ENCODE measurements at regions not wholly inside any gene's neighbourhood (a gene's known extent, or its start where the extent isn't known, plus 50 kb on each side); places are given as distances from the start of the nearest gene placed in this dataset.

- no peak for DNase-seq (ENCODE audit: low read depth in 1 of 2, low spot score in 1 of 2)
Measured at GRCh38 chr16:87234601-87235000, 82.6 kb downstream of the C16orf95 start.

GRCh38 chr16:87235810-87236515 is 81.2 kb downstream of the C16orf95 start:
- no peak for DNase-seq (ENCODE audit: low read depth in 1 of 2, low spot score in 1 of 2)

DNA sequence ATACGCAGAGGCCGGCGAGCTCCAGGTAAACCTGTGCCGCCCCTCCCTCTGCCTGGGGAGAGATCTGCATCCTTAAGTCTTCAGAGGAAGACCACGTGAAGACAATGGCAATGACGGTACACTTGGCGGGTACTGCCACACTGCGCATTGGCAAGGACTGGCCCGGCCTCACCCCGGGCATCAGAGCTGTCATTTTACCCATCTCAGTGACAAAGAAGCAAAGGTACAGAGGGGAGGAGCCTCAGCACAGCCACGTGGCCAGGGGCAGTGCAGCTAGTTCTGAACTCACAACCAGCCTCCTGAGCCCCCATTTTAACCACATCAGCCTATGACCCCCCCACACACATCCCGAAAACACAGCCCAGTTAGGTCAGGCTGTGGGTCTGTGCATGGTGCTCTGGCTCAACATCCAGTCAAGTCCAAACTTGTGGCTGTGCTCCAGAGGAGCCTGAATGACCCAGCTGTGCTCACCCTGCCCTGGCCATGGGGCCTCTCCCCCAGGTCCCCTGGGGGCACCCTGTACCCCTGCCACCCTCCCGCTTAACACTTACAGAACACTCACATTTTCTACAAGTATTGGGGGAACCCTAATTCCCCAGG is 80.6 kb downstream of the C16orf95 start:
- no peak for DNase-seq (ENCODE audit: low read depth in 1 of 2, low spot score in 1 of 2)

DNA sequence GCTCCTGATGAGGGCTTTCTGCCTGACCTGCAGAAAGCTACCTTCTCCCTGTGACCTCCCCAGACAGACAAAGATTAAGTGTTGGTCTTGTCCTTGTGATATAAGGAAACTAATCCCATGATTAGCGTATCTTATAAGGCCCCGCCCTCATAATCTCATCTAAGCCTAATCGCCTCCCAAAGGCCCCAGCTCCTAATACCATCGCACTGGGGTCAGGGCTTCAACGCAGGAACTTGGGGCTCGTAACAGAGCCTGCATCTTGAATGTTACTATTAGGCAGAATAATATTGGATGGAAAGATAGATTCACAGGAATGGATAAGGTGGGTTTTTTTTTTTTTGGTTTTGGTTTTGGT is 78.9 kb downstream of the C16orf95 start:
- DNase-seq (ENCODE audit: low read depth in 1 of 2, low spot score in 1 of 2): no peak

DNA sequence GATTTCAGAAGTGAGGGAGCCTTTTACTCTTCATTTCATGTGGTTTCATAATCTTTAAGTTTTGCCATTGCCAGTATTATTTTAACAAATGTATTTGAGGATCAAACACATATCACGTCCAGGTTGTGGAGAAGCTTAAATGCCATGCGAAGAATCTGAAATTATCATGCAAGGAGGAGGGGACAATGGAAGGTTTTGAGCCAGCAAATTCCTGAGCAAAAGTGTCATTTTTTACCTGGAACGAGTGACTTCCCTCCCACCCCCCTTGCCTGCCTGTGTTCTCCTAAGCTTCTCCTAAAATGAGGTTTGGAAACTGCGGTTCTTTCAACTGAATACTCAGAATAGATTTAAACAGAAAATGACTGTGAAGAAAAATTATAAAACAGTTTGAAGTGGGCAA is 77.6 kb downstream of the C16orf95 start:
- no peak for DNase-seq (ENCODE audit: low read depth in 1 of 2, low spot score in 1 of 2)

- no peak for DNase-seq (ENCODE audit: low read depth in 1 of 2, low spot score in 1 of 2)
Measured at GRCh38 chr16:87240211-87241136, 76.7 kb downstream of the C16orf95 start.

- no peak for DNase-seq (ENCODE audit: low read depth in 1 of 2, low spot score in 1 of 2)
Measured at GRCh38 chr16:87241137-87241771, 75.9 kb downstream of the C16orf95 start.

DNA sequence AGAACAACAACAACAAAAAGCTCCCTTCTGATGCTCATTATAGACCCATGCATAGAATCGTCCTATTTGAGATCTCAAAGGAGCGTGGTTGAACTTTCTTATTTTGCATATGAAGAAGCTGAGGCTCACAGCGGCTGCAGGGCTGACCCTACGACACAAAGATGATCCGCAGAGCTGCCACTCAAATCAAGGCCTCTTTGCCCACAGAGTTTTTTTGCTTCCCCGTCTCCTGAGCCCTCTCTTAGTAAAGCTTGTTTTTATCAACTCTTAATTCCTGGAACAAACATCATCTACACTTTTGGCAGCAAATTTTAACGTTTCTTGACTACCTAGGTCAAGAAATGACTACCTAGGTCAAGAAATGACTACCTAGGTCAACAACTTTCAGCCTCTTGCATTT is 73.7 kb downstream of the C16orf95 start:
- DNase-seq (ENCODE audit: low read depth in 1 of 2, low spot score in 1 of 2): no peak

DNA sequence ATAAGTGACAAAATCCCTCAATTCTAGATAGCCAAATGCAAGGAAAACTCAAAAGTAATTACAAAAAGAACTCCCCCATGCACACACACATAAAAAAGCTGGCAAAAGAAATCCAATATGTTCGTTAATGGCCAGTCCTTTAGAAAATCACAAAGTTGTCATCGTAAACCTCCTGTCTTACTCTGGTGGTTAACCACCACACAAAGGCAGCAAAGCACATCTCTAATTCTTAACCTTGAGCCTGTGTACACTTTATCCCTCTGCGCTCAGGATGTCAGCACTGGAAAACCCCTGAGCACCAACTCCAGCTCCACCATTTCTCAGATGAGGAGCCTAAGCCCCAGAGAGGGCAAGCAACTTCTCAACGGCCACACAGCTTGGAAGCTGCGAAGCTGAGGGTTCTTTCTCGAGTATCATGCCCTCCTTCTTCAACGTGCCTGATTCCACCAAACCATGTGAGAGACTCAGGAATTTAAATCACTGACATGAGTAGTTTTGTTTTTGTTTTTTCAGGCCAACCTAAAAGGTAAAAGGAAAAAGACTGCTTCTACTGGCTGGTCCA is 72.5 kb downstream of the C16orf95 start:
- DNase-seq (ENCODE audit: low read depth in 1 of 2, low spot score in 1 of 2): no peak

DNA sequence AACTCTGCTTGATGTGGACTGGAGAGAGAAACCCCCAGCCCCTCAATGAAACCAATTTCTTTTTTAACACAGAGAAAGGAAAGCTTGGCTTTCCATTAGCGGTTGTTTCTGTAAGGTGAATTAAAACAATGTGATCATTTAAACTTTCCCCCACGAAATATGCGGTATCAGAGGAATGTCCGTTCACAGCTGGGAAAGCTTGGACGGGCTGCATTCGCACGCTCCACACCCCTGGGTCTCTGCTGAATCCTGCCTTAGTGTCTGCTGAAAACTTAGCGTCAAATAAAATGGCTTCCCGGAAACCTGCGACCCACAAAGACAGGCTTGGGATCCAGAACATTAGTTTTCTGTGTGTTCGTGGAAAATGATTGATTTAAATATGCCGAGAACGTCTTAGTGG is 71.7 kb downstream of the C16orf95 start:
- DNase-seq (ENCODE audit: low read depth in 1 of 2, low spot score in 1 of 2): no peak

DNA sequence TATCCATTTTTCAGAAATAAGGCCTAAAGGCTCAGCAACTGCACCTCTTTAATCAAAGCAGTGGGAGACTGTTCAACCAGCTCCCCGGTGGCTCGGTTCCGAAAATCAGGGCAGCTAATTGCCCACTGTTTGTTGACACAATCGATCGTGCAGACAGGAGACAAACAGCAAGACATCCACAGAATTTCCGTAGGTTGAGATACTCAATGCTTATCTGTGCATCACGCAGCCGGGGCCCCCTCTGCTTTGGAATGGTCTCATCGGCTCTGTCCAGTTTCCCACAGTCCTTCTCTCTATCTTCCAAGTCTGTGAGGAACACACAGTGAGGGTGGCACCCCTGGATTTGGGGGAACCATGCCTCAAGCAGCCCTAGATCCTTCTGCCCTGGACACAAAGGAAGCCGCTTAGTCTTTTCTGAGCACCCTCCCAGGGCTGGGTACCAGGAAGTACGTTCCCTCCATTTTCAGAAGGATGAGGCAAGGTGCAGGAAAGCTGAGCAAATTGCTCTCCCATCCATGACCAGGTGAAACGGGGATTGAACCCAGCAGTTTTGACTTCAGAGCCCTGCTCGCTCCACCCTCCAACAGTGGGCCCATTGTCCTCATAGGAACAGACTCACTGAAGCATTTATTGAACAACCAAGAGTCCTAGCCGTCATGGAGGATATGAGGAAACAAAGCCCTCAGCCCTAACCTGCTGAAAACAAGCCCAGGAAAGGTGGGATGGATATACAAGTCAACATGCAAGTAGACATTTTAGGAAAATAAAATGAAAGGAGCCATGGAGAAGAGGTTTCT is 70.7 kb downstream of the C16orf95 start:
- DNase-seq (ENCODE audit: low read depth in 1 of 2, low spot score in 1 of 2): no peak

DNA sequence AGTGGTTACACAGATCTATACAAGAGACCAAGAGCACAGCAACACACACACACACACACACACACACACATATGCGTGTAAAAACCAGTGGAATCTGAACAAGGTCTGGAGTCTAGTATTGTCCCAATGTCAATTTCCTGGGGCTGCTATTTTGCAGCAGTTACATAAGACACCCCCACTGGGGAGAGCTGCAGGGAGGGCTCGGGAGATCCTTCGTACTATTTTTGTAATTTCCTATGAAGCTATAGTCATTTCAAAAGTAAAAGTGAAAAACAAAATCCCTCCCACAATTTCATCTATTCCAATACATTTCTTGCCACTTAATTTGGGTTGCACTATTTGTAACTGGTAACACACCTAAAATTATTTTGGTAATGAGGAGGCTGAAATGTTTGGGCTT is 68.5 kb downstream of the C16orf95 start:
- DNase-seq (ENCODE audit: low read depth in 1 of 2, low spot score in 1 of 2): no peak

DNA sequence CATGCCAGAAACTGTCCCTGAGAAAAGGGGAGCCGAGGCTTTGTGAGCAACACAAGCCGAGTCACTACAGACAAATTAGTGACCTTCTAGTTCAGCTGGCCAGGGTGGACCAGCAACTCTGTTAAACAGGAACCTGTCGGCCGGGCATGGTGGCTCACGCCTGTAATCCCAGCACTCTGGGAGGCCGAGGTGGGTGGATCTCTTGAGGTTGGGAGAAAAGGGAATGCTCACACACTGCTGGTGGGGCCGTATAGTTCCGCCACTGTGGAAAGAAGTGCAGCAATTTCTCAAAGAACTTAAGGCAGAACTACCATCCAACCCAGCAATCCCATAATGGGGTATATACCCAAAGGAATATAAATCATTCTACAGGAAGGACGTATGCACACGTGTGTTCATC is 67.8 kb downstream of the C16orf95 start:
- DNase-seq (ENCODE audit: low read depth in 1 of 2, low spot score in 1 of 2): no peak

GRCh38 chr16:87250431-87250960 is 66.7 kb downstream of the C16orf95 start:
- no peak for DNase-seq (ENCODE audit: low read depth in 1 of 2, low spot score in 1 of 2)

GRCh38 chr16:87252269-87252970 is 64.8 kb downstream of the C16orf95 start:
- DNase-seq (ENCODE audit: low read depth in 1 of 2, low spot score in 1 of 2): no peak
